ENCODE measurements at regions not wholly inside any gene's neighbourhood (a gene's known extent, or its start where the extent isn't known, plus 50 kb on each side); places are given as distances from the start of the nearest gene placed in this dataset.

DNA sequence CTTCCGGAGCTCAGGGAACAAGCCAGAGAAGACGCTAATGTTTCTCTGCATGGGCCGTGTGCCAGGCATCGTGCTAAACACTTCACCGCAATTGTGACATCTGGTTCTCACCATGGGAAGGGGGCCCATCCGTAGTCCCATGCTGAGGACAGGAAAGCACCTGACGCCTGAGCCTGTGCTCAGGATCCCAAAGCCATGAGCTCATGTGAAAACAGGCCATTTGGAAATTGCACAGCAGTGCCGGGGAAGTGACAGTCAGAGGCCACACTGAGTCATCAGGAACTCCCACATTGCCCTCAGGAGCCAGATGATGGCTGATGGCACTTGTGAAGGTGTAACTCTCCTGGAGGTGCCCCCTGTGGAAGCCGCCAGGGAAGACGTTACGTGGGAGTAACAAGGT, 141.0 kb downstream of the INHBB start:
- H4K20me1 ChIP-seq (ENCODE audit: control insufficient read depth, insufficient read depth, low read depth, low read length): no peaks in the 10 kb centered on the region
- TF ChIP-seq, protein P1, sequence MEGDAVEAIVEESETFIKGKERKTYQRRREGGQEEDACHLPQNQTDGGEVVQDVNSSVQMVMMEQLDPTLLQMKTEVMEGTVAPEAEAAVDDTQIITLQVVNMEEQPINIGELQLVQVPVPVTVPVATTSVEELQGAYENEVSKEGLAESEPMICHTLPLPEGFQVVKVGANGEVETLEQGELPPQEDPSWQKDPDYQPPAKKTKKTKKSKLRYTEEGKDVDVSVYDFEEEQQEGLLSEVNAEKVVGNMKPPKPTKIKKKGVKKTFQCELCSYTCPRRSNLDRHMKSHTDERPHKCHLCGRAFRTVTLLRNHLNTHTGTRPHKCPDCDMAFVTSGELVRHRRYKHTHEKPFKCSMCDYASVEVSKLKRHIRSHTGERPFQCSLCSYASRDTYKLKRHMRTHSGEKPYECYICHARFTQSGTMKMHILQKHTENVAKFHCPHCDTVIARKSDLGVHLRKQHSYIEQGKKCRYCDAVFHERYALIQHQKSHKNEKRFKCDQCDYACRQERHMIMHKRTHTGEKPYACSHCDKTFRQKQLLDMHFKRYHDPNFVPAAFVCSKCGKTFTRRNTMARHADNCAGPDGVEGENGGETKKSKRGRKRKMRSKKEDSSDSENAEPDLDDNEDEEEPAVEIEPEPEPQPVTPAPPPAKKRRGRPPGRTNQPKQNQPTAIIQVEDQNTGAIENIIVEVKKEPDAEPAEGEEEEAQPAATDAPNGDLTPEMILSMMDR (IDR thresholded peaks at IDR 0.05; ENCODE audit: low read depth, low read length, poor library complexity, severe bottlenecking): no peak
- TF ChIP-seq EZH2phosphoT487 (IDR thresholded peaks at IDR 0.05; ENCODE audit: borderline replicate concordance, low read length): no peak
- no peaks in the 10 kb centered on the region for H3K36me3 ChIP-seq (ENCODE audit: control insufficient read depth, low read length)
- H3K4me1 ChIP-seq (ENCODE audit: control insufficient read depth, low read length): no peaks in the 10 kb centered on the region
- H3K4me2 ChIP-seq (ENCODE audit: low read length): no peak overlapping the region
- H3K27ac ChIP-seq (ENCODE audit: low read depth, low read length): no peak overlapping the region
- no peaks in the 10 kb centered on the region for H3K9me3 ChIP-seq (ENCODE audit: control insufficient read depth, insufficient read depth, low read length)
- peaks cover 3% of the 10 kb centered on the region; the same call in 1 of the 2 replicates for H3K27me3 ChIP-seq (ENCODE audit: control insufficient read depth, low read length)
- no peaks in the 10 kb centered on the region for H3K9me2 ChIP-seq (replicated peaks; ENCODE audit: control insufficient read depth, low read length)
- H3F3A ChIP-seq (ENCODE audit: control insufficient read depth, insufficient read depth): no peaks in the 10 kb centered on the region
- H3K4me3 ChIP-seq (ENCODE audit: low read length): no peak overlapping the region
- no peaks in the 10 kb centered on the region for H3K79me2 ChIP-seq (ENCODE audit: control insufficient read depth, low read length)

GRCh38 chr2:120488531-120488930, 142.6 kb downstream of the INHBB start:
- Histone ChIP-seq H3K9me3 (ENCODE audit: control insufficient read depth, insufficient read depth, low read length) (no peaks in the 10 kb centered on the region), H3K79me2 (ENCODE audit: control insufficient read depth, low read length) (no peaks in the 10 kb centered on the region), H4K20me1 (ENCODE audit: control insufficient read depth, insufficient read depth, low read depth, low read length) (no peaks in the 10 kb centered on the region), H3K4me3 (ENCODE audit: low read length) (no peak overlapping the region), H3K9me2 (replicated peaks; ENCODE audit: control insufficient read depth, low read length) (no peaks in the 10 kb centered on the region), H3K27ac (ENCODE audit: low read depth, low read length) (no peak overlapping the region), H3K4me2 (ENCODE audit: low read length) (no peak overlapping the region), H3F3A (ENCODE audit: control insufficient read depth, insufficient read depth) (no peaks in the 10 kb centered on the region), H3K4me1 (ENCODE audit: control insufficient read depth, low read length) (no peaks in the 10 kb centered on the region), H3K27me3 (ENCODE audit: control insufficient read depth, low read length) (peaks cover 3% of the 10 kb centered on the region; the same call in 1 of the 2 replicates), H3K36me3 (ENCODE audit: control insufficient read depth, low read length) (no peaks in the 10 kb centered on the region)
- TF ChIP-seq, protein P1 (IDR thresholded peaks at IDR 0.05; ENCODE audit: low read depth, low read length, poor library complexity, severe bottlenecking): no peak
- TF ChIP-seq EZH2phosphoT487 (IDR thresholded peaks at IDR 0.05; ENCODE audit: borderline replicate concordance, low read length): no peak

DNA sequence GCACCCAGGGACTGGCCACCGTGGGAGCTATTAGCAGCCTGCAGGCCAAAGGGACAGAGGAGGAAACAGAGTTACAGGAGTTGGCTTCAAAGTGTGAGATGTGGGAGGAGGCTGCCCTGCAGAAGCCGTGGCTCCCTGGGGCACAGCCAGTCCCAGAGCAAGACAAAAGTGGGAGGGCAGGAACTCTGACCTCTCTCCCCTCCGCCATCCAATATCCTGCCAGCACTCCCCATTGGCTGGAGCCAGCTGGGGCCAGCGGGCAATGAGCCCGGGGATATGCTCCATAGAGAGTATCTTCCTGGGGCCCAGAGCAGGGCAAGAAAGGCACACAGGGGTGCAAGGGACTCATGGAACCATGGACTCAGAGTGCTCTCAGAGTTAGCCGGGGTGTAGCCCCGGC, 143.1 kb downstream of the INHBB start:
- Histone ChIP-seq H3F3A (ENCODE audit: control insufficient read depth, insufficient read depth) (no peaks in the 10 kb centered on the region), H3K27me3 (ENCODE audit: control insufficient read depth, low read length) (peaks cover 3% of the 10 kb centered on the region; the same call in 1 of the 2 replicates), H3K4me2 (ENCODE audit: low read length) (no peak overlapping the region)

More for the DNA sequence above, 143.1 kb downstream of the INHBB start:
- H3K4me3 ChIP-seq (ENCODE audit: low read length): no peak overlapping the region
- no peaks in the 10 kb centered on the region for H3K4me1 ChIP-seq (ENCODE audit: control insufficient read depth, low read length)
- H3K9me2 ChIP-seq (replicated peaks; ENCODE audit: control insufficient read depth, low read length): no peaks in the 10 kb centered on the region
- no peaks in the 10 kb centered on the region for H3K9me3 ChIP-seq (ENCODE audit: control insufficient read depth, insufficient read depth, low read length)
- H3K36me3 ChIP-seq (ENCODE audit: control insufficient read depth, low read length): no peaks in the 10 kb centered on the region
- no peaks in the 10 kb centered on the region for H4K20me1 ChIP-seq (ENCODE audit: control insufficient read depth, insufficient read depth, low read depth, low read length)
- no peak for TF ChIP-seq EZH2phosphoT487 (IDR thresholded peaks at IDR 0.05; ENCODE audit: borderline replicate concordance, low read length)
- TF ChIP-seq, protein P1 (IDR thresholded peaks at IDR 0.05; ENCODE audit: low read depth, low read length, poor library complexity, severe bottlenecking): no peak
- no peaks in the 10 kb centered on the region for H3K79me2 ChIP-seq (ENCODE audit: control insufficient read depth, low read length)
- no peak overlapping the region for H3K27ac ChIP-seq (ENCODE audit: low read depth, low read length)
